ENCODE measurements at regions not wholly inside any gene's neighbourhood (a gene's known extent, or its start where the extent isn't known, plus 50 kb on each side); places are given as distances from the start of the nearest gene placed in this dataset.
"Not testable (repeated sequence)": the region's sequence is repeated elsewhere in the genome, so short reads cannot be mapped to it uniquely, and the experiment has no call there.

DNA sequence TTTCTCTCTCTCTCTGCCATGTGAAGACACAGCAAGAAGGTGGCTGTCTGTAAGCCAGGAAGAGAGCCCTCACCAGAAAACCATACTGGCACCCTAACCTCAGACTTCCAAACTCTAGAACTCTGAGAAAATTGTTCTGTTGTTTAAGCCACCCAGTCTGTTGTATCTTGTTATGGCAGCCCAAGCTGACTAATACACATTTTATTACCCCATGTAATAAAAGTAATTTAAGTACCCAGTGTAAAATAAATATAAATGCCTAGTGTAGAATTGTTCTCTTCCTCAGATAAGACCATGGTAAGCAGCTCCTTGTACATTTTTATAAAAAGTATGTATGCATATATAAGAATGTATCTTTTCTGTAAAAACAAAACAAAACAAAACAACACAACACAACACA lies 119.7 kb downstream of the DTL start:
- ATAC-seq = no peak
- Mint-ChIP-seq H3K9me3 (no peaks in the 10 kb centered on the region), H3K27ac (no peak overlapping the region), H3K36me3 (no peaks in the 10 kb centered on the region)
- no peak for DNase-seq (ENCODE audit: low spot score in 2 of 2)

DNA sequence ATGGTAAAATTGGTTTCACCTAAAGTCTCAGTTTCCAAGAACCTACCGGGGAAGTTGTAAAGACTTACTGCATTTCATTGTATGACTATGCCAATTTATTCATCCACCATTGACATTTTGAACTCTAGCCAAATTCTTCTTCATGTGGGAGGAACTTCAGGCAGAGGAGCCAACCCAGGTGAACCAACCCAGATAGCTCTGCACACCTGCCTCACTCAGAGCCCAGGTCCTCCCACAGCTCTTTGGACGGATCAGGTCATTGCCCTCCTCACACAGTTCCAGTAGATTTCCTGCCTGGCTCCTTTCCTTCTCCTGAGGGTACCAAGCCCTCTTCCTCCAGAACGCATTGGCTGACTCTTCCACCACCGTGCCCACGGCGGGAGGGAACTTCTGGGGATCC lies 121.7 kb downstream of the DTL start:
- no peaks in the 10 kb centered on the region for H3K9me3 Mint-ChIP-seq
- peak overlapping the region in 1 of 2 donors; percentile 63 for H3K27ac Mint-ChIP-seq
- DNase-seq (ENCODE audit: low spot score in 2 of 2) (no peak), ATAC-seq (no peak)
- no peaks in the 10 kb centered on the region for H3K36me3 Mint-ChIP-seq

DNA sequence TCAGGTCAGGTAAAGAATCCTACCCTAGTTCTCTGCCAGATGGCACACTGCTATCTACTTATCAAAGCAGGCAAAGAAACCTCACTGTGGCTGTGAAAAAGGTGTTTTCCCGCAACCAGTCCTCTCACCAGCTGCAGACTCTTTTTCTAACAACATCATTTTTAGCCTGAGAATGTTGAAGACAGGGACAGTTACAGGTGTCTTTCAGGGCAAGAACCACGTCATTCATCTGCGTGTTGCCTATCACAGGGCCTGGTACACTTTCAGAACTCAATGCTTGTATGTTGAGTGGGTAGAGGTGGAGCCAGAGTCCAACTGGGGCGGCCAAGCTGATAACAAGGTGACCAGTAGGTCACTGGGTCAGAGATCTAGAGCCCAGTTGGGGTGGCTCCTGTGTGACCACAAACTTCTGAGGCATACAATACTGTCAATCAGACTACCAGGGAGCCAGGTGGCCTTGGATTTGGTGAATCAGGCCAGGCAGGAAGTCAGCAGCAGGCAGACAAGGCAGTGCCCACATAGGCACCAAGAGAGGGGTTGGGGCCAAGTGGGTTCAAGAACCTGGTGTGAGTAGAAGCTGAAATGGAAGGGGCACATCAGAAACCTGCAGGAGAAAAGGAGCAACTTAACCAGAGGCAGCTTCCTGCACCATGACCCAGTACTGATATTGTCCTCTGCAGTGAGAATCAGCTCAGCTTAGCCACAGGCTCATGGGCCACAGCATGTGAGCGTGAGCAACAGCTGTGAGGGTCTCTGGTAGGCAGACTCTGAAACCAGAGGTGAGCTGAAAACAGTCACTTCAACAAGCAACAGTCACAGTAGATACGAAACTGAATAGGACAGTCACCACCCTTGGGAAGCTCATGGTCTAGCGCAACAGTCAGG lies 123.6 kb downstream of the DTL start:
- DNase-seq (ENCODE audit: low spot score in 2 of 2) (peak in 1 of 2 donors; percentile 5), ATAC-seq (peak; percentile 40 to 62)
- H3K9me3 Mint-ChIP-seq = no peaks in the 10 kb centered on the region
- no peaks in the 10 kb centered on the region for H3K36me3 Mint-ChIP-seq
- peak overlapping the region; percentile 9 to 91 for H3K27ac Mint-ChIP-seq

DNA sequence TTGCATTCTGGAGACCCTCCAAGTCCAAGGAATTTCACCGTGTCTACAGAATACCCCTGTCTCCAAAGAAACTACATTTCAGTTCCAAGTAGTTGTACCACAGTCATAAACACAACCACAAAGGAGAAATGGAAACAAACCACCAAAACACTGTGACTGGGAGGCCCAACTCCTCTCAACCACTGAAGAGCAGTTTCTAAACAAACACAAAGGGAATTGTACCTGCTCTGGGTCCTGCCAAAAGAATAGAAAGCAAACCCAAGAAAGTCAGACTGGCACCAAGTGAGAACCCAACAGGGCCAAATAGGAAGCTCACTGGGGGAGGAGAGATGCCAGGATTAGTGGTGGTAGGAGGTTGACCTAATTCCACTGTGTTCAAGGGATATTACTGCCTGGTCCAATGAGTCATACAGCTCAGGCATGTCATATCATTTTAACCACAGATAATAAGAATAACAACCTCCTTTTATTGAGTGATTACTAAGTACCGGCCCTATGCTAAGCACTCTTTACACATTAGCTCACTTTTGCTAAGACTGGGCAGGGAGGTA lies 123.9 kb upstream of the PPP2R5A start:
- H3K27ac Mint-ChIP-seq = peak overlapping the region; percentile 11 to 34
- ATAC-seq (peak; percentile 54 to 79), DNase-seq (ENCODE audit: low spot score in 2 of 2) (peak in 1 of 2 donors; percentile 32)
- no peaks in the 10 kb centered on the region for H3K36me3 Mint-ChIP-seq
- no peaks in the 10 kb centered on the region for H3K9me3 Mint-ChIP-seq

DNA sequence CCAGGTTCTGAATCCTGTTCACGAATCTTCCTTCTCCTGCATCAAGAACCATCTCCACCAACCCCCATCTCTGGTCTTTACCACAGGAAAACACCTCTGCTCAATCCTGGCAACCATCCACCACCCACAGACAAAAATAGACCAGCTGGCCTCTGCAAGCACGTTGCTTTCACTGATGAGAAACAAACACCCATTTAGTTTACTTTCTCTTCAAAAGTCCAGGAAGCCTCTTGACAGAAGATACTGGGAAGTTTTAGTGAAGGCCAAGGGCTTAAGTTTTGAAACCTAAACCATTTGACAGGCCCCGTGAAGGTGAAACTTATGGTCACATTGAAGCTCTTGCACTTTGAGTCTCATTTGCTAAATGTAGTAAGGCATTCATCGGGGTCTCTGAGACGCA lies 122.6 kb upstream of the PPP2R5A start:
- DNase-seq (ENCODE audit: low spot score in 2 of 2) (peak in 1 of 2 donors; percentile 17), ATAC-seq (no peak)
- Mint-ChIP-seq H3K27ac (peak overlapping the region in 1 of 2 donors; percentile 18), H3K9me3 (no peaks in the 10 kb centered on the region), H3K36me3 (no peaks in the 10 kb centered on the region)

DNA sequence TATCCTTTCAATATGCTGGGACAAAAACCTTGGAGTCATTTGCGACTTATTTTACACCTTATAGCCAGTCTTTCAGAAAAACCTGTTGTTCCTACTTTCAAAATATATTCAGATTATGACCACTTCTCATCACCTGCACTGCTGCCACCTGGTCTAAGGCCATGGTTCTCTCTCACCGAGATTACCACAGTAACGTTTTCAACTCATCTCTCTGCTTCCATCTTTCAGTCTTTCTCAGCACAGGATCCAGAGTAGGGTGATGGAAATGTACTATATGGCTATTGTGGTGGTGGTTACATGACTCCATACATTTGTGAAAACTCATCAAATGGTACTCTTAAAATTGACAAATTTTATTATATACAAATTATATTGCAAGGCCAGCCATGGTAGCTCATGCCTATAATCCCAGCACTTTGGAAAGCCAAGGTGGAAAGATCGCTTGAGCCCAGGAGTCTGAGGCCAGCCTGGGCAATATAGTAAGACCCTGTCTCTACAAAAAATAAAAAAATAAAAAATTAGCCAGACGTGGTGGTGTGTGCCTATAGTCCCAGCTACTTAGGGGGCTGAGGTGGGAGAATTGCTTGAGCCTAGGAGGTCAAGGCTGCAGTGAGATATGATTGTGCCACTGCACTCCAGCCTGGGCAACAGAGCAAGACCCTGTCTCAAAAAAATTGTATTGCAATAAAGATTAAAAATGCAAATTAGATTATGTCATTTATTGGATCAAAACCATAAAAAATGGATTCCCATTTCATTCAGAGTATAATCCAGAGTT lies 120.9 kb upstream of the PPP2R5A start:
- Mint-ChIP-seq H3K27ac (no peak overlapping the region), H3K9me3 (no peaks in the 10 kb centered on the region), H3K36me3 (no peaks in the 10 kb centered on the region)
- no peak for ATAC-seq
- DNase-seq (ENCODE audit: low spot score in 2 of 2) = no peak

DNA sequence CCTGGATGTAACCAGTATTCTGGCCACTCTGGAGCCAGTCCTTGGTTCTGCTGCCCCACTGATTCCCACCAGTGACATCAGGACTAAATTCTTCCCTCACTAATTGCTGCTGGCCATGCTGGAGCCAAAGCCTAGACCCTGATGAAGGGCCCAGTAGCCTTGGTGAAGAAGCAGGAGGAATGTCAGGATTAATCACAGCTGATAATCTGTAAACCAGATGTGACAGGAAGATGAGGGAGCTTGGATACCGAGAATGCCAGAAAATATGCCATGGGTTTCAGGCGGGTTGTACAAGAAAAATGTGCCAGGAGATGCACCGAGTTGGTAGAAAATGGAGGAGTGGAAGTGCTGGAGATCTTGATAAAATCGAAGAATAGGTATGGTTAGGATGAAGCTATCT lies 119.0 kb upstream of the PPP2R5A start:
- Mint-ChIP-seq H3K36me3 (no peaks in the 10 kb centered on the region), H3K9me3 (no peaks in the 10 kb centered on the region), H3K27ac (no peak overlapping the region)
- no peak for ATAC-seq
- no peak for DNase-seq (ENCODE audit: low spot score in 2 of 2)

DNA sequence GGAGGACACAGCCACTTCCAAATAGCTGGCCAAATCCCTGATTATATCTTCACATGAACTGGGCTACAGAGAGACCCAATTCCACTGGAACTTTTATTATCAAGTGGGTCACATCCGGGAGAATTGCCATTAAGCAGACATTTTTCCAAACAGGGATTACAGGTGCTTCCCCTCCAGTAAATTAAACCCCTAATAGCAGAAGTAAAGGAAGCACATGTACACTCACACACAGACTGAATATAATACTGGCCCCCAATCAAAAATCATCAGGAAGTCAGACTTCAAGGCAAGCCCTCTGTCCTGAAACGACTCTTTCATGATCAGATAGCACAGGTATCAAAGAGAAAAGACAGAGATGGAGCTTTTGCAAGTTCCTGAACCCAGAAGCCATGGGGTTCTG lies 118.6 kb upstream of the PPP2R5A start:
- no peaks in the 10 kb centered on the region for H3K36me3 Mint-ChIP-seq
- H3K27ac Mint-ChIP-seq = no peak overlapping the region
- H3K9me3 Mint-ChIP-seq = no peaks in the 10 kb centered on the region
- no peak for ATAC-seq
- DNase-seq (ENCODE audit: low spot score in 2 of 2) = no peak

DNA sequence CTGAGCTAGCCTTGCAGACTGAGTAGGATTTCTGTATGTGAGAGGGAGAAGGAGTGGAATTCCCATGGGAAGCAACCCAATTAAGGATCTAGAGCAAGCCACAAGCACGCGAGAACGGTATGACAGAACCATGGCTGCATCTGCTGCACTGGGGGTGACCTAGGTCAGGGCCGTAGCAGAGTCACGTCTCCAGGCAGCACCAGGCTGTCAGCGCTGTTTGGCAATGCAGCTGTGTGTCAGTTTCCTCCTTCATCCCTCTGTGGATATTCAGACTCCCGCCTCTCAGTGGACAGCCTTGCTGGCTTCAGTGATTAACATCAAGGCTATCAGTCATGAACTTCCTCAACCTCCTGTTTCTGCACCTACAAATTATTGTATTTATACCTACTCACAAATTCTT lies 118.1 kb upstream of the PPP2R5A start:
- ATAC-seq = no peak
- no peaks in the 10 kb centered on the region for H3K36me3 Mint-ChIP-seq

DNA sequence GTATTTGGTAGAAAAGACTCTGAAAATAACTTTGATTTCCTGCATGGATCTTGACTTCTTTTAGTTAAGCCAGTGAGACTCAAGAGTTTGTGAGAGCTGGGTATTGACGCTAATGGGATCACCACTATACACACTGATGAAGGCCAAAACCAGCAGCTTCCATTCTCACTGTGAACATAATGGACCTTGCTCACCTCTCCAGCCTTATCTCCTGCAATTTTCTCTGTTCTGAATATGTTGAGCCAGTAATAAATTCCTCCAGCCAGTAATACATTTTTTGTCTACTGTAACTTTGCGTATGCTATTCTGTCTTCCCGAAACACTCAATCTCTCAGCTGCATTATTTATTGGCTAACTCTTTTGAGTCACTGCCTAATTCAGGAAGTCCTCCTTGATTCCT lies 111.6 kb upstream of the PPP2R5A start:
- ATAC-seq (no peak), DNase-seq (ENCODE audit: low spot score in 2 of 2) (no peak)
- H3K9me3 Mint-ChIP-seq = no peaks in the 10 kb centered on the region
- no peaks in the 10 kb centered on the region for H3K36me3 Mint-ChIP-seq
- H3K27ac Mint-ChIP-seq = no peak overlapping the region

More for the DNA sequence above, 118.1 kb upstream of the PPP2R5A start:
- Mint-ChIP-seq H3K9me3 (no peaks in the 10 kb centered on the region), H3K27ac (no peak overlapping the region)
- DNase-seq (ENCODE audit: low spot score in 2 of 2) = no peak

DNA sequence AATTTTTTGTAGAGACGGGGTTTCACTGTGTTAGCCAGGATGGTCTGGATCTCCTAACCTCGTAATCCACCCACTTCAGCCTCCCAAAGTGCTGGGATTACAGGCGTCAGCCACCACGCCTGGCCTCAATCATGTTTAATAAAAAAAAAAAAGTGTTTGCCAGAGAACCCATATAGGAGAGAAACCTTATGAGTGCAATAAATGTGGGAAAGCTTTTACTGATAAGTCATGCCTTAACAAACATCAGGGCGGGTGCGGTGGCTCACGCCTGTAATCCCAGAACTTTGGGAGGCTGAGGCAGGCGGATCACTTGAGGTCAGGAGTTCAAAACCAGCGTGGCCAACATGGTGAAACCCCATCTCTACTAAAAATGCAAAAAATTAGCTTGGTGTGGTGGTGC lies 110.9 kb upstream of the PPP2R5A start:
- not testable (repeated sequence) for DNase-seq (ENCODE audit: low spot score in 2 of 2); H3K27ac Mint-ChIP-seq; H3K9me3 Mint-ChIP-seq; ATAC-seq; H3K36me3 Mint-ChIP-seq

DNA sequence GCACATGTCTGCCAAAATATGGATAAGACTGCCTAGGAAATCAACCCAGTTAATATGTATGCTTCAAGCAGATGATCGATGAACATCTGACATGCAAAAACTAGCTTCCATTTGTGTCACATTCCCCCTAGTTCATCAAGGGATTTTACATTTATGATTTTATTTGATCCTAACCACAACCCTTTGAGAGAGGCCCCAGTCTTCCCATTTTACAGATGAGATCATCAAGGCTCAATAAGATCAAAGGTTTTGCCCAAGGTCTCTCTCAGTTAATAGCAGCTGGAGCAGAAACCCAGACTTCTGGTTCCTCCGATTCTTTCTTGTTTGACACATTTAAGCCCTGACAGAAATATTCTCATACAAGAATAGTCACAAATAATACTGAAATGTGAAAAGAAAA lies 107.7 kb upstream of the PPP2R5A start:
- DNase-seq (ENCODE audit: low spot score in 2 of 2) = no peak
- Mint-ChIP-seq H3K9me3 (no peaks in the 10 kb centered on the region), H3K27ac (no peak overlapping the region), H3K36me3 (no peaks in the 10 kb centered on the region)
- no peak for ATAC-seq

DNA sequence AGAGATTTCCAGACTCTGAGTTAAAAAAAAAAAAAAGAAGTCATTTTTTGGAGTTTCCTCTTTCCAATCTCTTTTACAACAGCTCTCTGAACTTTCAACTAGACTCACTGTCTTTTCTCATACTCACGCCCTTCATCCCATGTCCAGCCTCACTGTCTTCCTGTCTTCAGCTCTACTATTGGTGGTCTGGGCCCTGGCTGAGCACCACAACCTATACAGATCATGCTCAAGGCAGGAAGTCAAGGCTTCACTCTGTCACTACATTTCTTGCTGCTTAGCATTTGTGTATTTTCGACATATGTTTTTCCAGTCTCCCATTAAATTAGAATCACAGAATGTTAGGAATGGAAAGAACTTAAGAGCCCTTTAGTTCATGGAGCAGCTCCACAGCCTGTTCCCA lies 106.4 kb upstream of the PPP2R5A start:
- DNase-seq (ENCODE audit: low spot score in 2 of 2) (no peak), ATAC-seq (no peak)
- H3K9me3 Mint-ChIP-seq = no peaks in the 10 kb centered on the region
- peak overlapping the region in 1 of 2 donors; percentile 3 for H3K27ac Mint-ChIP-seq
- no peaks in the 10 kb centered on the region for H3K36me3 Mint-ChIP-seq

DNA sequence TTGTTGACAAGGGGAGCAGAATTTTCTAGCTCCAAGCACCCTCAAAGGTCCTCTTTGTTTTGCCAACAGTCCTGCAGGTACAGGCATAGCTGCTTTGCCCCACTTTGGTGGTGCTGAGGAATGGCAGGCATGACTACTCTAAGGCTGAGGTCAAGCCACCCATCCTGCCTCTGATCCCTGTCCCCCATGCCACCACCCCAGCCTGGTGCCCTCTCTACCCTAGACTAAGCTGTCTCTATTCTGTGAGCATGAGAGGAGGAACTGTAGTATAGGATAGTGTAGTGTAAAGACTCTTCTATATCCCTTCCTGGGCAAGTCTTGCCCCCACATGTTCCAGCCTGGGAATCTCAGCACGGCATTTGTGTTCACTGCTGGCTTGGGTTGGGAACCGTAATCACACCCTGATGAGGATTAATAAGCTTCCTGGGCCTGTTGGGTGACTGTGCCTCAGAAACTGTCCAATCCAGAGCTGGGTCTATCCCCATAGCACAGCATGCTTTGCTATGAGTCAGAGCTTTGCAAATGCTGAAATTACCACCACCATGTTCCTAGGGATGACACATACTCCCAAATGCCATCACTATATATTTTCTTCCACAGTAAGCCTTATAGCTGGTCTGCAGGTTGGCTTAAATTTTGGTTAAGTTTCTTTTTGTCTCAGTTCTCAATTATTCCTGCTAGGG lies 105.7 kb upstream of the PPP2R5A start:
- Mint-ChIP-seq H3K9me3 (no peaks in the 10 kb centered on the region), H3K27ac (peak overlapping the region; percentile 3 to 11), H3K36me3 (no peaks in the 10 kb centered on the region)
- ATAC-seq (peak; percentile 67 to 93), DNase-seq (ENCODE audit: low spot score in 2 of 2) (no peak)

DNA sequence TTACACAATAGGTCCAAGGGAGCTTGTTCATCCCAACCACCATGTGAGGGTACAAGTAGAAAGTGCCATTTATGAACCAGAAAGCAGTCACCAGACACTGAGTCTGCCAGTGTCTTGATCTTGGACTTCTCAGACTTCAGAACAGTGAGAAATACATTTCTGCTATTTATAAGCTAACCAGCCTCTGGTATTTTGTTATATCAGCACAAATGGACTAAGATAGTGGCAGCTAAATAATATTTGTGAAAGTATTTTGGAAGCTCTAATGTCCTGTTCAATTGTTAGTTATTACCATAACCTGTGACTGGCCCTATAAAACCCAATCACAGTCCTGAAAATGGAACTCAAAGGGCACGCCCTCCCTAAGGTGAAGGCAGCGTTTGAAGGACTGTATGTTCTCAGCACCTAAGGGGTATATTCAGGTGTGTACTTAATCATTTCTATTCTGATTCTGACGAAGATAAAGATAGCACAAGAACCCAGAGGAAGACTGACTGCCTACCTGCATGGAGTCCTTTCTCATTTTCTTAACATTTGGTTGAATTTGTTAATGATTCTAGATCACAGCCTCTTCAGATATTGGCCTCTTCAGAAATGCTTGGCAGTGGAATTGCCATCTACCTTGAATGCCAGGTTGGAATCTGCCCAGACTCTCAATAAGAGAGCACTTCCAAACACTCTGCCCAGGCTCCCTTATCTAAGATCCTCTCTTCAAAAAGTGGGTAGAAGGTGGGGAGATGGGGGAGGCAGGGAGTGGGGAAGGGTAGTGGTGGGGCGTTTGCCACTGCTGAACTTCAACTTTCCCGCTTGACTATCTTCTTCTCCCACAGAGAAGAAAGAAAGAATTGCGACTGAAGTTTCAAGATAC lies 104.0 kb upstream of the PPP2R5A start:
- H3K27ac Mint-ChIP-seq = no peak overlapping the region
- no peak for DNase-seq (ENCODE audit: low spot score in 2 of 2)
- ATAC-seq = no peak
- peaks cover 0 to 3% of the 10 kb centered on the region in 2 donors for H3K9me3 Mint-ChIP-seq
- H3K36me3 Mint-ChIP-seq = no peaks in the 10 kb centered on the region

DNA sequence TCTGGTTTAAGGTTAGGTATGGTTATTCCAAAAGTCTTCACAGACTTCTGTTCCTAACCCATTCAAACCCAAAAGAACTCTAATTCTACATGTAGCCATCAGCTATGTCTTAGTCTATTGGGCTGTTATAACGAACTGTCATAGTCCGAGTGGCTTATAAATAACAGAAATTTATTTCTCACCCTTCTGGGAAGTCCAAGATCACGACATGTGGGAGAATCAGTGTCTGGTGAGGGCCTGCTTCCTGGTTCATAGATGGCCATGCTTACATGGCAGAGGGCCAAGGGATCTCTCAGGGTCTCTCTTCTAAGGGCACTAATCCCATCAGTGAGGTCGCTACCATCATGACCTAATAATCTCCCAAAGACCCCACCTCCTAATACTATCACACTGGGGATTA lies 103.0 kb upstream of the PPP2R5A start:
- no peaks in the 10 kb centered on the region for H3K36me3 Mint-ChIP-seq
- H3K9me3 Mint-ChIP-seq = peaks cover 0 to 3% of the 10 kb centered on the region in 2 donors

More for the DNA sequence above, 103.0 kb upstream of the PPP2R5A start:
- H3K27ac Mint-ChIP-seq = no peak overlapping the region
- ATAC-seq = no peak
- DNase-seq (ENCODE audit: low spot score in 2 of 2) = no peak
